GM12873 (cell line): ENCODE measurements at regions not wholly inside any gene's neighbourhood (a gene's known extent, or its start where the extent isn't known, plus 50 kb on each side); places are given as distances from the start of the nearest gene placed in this dataset.

Experiments used
- TF ChIP-seq, protein P1 (sequence below): IDR thresholded peaks from 2 replicates; pipeline ENCODE4 v1.5.1; 2012; ENCODE audit warnings: low read depth, mild to moderate bottlenecking, moderate library complexity, low read length, control low read depth; ENCODE audit not compliant: insufficient read depth; ENCODE audit errors: missing control alignments

DNA sequence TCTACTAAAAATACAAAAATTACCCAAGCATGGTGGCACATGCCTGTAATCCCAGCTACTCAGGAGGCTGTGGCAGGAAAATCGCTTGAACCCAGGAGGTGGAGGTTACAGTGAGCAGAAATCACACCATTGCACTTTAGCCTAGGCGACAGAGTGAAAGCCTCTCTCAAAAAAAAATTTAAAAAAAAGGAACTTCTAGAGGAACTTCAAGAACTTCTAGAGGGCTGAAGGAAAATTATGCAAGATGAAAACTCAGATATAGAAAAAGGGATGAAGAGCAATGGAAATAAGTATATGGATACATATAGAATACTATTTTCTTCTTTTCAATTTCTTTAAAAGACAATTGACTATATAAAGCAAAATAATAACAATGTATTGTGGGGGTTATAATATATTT lies 51.2 kb upstream of the PRR5 start:
- TF ChIP-seq, protein P1, sequence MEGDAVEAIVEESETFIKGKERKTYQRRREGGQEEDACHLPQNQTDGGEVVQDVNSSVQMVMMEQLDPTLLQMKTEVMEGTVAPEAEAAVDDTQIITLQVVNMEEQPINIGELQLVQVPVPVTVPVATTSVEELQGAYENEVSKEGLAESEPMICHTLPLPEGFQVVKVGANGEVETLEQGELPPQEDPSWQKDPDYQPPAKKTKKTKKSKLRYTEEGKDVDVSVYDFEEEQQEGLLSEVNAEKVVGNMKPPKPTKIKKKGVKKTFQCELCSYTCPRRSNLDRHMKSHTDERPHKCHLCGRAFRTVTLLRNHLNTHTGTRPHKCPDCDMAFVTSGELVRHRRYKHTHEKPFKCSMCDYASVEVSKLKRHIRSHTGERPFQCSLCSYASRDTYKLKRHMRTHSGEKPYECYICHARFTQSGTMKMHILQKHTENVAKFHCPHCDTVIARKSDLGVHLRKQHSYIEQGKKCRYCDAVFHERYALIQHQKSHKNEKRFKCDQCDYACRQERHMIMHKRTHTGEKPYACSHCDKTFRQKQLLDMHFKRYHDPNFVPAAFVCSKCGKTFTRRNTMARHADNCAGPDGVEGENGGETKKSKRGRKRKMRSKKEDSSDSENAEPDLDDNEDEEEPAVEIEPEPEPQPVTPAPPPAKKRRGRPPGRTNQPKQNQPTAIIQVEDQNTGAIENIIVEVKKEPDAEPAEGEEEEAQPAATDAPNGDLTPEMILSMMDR = no peak

GRCh38 chr22:44648821-44649565 lies 53.0 kb upstream of the PRR5 start:
- TF ChIP-seq, protein P1 = no peak

DNA sequence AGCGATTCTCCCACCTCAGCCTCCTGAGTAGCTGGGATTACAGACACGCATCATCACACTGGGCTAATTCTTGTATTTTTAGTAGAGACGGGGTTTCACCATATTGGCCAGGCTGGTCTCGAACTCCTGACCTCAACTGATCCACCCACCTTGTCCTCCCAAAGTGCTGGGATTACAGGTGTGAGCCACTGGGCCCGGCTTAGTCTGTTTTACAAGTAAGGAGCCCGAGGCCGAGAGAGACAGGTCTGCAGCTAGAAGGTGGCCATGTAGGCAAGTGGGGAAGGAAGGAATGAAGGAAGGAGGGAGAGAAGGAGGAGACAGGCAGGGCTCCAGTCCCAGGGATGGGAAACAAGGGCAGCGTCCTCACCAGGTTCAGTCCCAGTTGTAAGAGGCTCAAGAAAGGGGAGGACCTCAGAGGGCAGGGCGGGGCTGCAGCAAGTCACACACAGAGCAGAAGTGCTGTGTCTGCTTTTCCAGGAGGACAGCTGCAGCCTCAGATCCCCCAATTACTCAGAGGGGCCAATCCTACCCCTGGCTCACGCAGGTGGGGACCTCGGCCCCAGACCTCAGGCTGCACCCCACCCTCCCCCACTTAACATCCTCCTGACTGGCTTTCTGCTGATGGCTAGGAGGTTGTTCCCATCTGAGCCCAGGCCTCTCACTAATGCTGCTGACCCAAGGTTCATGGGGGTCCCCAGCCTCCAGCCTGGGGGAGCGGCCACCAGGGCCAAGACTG lies 53.8 kb upstream of the PRR5 start:
- TF ChIP-seq, protein P1 = no peak

DNA sequence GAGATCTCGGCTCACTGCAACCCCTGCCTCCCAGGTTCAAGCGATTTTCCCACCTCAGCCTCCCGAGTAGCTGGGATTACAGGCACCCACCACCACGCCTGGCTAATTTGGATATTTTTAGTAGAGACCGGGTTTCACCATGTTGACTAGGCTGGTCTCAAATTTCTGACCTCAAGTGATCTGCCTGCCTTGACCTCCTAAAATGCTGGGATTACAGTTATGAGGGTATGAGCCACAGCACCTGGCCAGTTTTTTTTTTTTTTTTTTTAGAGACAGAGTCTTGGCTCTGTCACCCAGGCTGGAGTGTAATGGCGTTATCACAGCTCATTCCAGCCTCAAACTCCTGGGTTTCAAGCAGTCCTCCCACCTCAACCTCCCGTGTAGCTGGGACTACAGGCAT lies 54.9 kb upstream of the PRR5 start:
- TF ChIP-seq, protein P1 = no peak

GRCh38 chr22:44646668-44647067 lies 55.3 kb upstream of the PRR5 start:
- TF ChIP-seq, protein P1 = no peak

DNA sequence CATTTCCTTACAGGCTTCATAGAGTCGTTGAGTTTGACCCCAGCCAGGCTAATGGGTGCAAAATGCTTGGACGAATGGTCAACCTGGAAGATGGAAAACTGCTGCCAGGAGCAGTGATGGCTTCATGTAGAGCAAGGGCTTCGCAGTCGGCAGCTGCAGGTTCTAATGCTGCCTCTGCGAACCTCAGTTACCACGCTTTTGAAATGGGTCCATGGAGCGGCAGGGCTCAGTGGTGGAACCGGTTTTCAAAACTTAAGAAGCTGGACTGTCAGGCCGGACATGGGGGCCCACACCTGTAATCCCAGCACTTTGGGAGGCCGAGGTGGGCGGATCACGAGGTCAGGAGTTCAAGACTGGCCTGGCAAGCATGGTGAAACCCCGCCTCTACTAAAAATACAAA lies 55.9 kb upstream of the PRR5 start:
- TF ChIP-seq, protein P1 = no peak

GRCh38 chr22:44645531-44645930 lies 56.5 kb upstream of the PRR5 start:
- TF ChIP-seq, protein P1 = no peak
